Fibroblast of lung (primary cell): ENCODE measurements at regions not wholly inside any gene's neighbourhood (a gene's known extent, or its start where the extent isn't known, plus 50 kb on each side); places are given as distances from the start of the nearest gene placed in this dataset.

Experiments used
- CTCF ChIP-seq, 2 donors: IDR thresholded peaks in 1 of 2; conservative IDR thresholded peaks in 1 of 2; 1 replicate in 1 of 2; 2 replicates in 1 of 2; pipeline ENCODE4 v1.5.1; 2011 to 2012; ENCODE audit warnings: low read length in 2 of 2, control low read depth in 1 of 2, inconsistent platforms in 1 of 2, low read depth in 1 of 2, mild to moderate bottlenecking in 1 of 2
- EZH2 ChIP-seq: IDR thresholded peaks from 2 replicates; pipeline ENCODE4 v1.5.1; 2012; ENCODE audit warnings: low read length, control low read depth, mild to moderate bottlenecking; ENCODE audit errors: missing control alignments

- TF ChIP-seq CTCF (conservative IDR thresholded peaks at IDR 0.05 in 1 of 2, IDR thresholded peaks at IDR 0.05 in 1 of 2; ENCODE audit: low read depth in 1 of 2, low read length in 2 of 2) (no peak), EZH2 (no peak)
Measured at GRCh38 chr6:165990216-165990615, 177.4 kb downstream of the TBXT start.
